Right lobe of liver (tissue), 6 donors: ENCODE measurements at regions not wholly inside any gene's neighbourhood (a gene's known extent, or its start where the extent isn't known, plus 50 kb on each side); places are given as distances from the start of the nearest gene placed in this dataset.

Experiments
- ATAC-seq, 4 donors: fragments of 200-7000 bp; cut with Tn5 transposase; one replicate each; pipeline ENCODE4 v1.9.1; 2020; ENCODE audit warnings: mild to moderate bottlenecking in 4 of 4, moderate library complexity in 4 of 4
- DNase-seq, 3 donors: peaks; one replicate each; pipeline ENCODE4 v3.0.0-alpha.2; 2020
- H3K27ac ChIP-seq, 3 donors: fragments of 200-600 bp; one replicate each; pipeline ENCODE4 v1.8.0; 2022
- H3K27me3 ChIP-seq, 2 donors: fragments of 200-600 bp; one replicate each; pipeline ENCODE4 v1.8.0; 2022
- H3K36me3 ChIP-seq, 4 donors: fragments of 200-600 bp; sonication (generic) in 1 of 4; one replicate each; pipeline versions ENCODE4 v1.5.1 to v1.8.0; 2017 to 2022; ENCODE audit warnings: control low read depth in 1 of 4
- H3K4me1 ChIP-seq, 4 donors: fragments of 200-600 bp; sonication (generic) in 1 of 4; one replicate each; pipeline versions ENCODE4 v1.5.1 to v1.8.0; 2017 to 2022; ENCODE audit warnings: control low read depth in 1 of 4
- H3K4me3 ChIP-seq, 3 donors: fragments of 200-600 bp; one replicate each; pipeline ENCODE4 v1.8.0; 2022
- H3K9me3 ChIP-seq, 4 donors: fragments of 200-600 bp; sonication (generic) in 1 of 4; one replicate each; pipeline versions ENCODE4 v1.5.1 to v1.8.0; 2017 to 2022; ENCODE audit warnings: control low read depth in 1 of 4
- CTCF ChIP-seq, 4 donors: fragments of 200-600 bp in 3 of 4; fragments of 450-650 bp in 1 of 4; IDR thresholded peaks; one replicate each; pipeline versions ENCODE4 v1.5.1 to v1.8.0; 2016 to 2022; ENCODE audit warnings: antibody characterized with exemption in 4 of 4, mild to moderate bottlenecking in 2 of 4
- POLR2A ChIP-seq: fragments of 450-650 bp; IDR thresholded peaks from one replicate; pipeline ENCODE4 v1.6.1; 2017; ENCODE audit warnings: antibody characterized with exemption, mild to moderate bottlenecking
- WGBS: methylation state at CpG from one replicate; pipeline ENCODE4 v1.1.6; 2018; ENCODE audit warnings: low coverage, low lambda C conversion rate; ENCODE audit not compliant: insufficient coverage; ENCODE audit errors: missing lambda C conversion rate; 5-methylcytosine and 5-hydroxymethylcytosine counted together
- intact Hi-C, 2 donors: fragments of 100-400 bp; cut with DNase I; formaldehyde crosslinking; loops; one replicate each; pipeline versions ENCODE4 v1.11.2 to v1.14.1; 2022
- donor health status: DM: no; HTN: yes; CAD: no.
- donor health status: DM: no; HTN: no; CAD: no.
- donor health status: DM: no; HTN: no; CAD: no.
- donor health status: DM: no; HTN: yes; CAD: no.
- donor health status: DM: no; HTN: yes; CAD: no.

- intact Hi-C loops = no loop called here
- TF ChIP-seq POLR2A (no peak), CTCF (IDR thresholded peaks at IDR 0.05) (no peak)
- ATAC-seq (peak; percentile 43 to 63 (median 46)), DNase-seq (no peak)
- Histone ChIP-seq H3K4me1 (no peaks in the 10 kb centered on the region), H3K27ac (no peak overlapping the region), H3K9me3 (no peaks in the 10 kb centered on the region), H3K36me3 (no peaks in the 10 kb centered on the region), H3K4me3 (no peak overlapping the region), H3K27me3 (no peaks in the 10 kb centered on the region)
- 34% methylated on average over 3 of the region's 3 CpGs for WGBS
These were observed 349.9 kb upstream of the KIRREL3 start for GRCh38 chr11:127350476-127350875.

- ATAC-seq (peak; percentile 52 to 68 (median 66)), DNase-seq (peak in 1 of 3 donors; percentile 47)
- H3K4me3 ChIP-seq = no peak overlapping the region
- no peak for TF ChIP-seq POLR2A
- peak; percentile 58 to 77 (median 74) for TF ChIP-seq CTCF (IDR thresholded peaks at IDR 0.05)
- 23% methylated on average over 12 of the region's 12 CpGs for WGBS
- no peak overlapping the region for H3K27ac ChIP-seq
- H3K9me3 ChIP-seq = no peaks in the 10 kb centered on the region
- H3K36me3 ChIP-seq = no peaks in the 10 kb centered on the region
- intact Hi-C loops = no loop called here
- no peaks in the 10 kb centered on the region for H3K27me3 ChIP-seq
- no peaks in the 10 kb centered on the region for H3K4me1 ChIP-seq
These were observed 345.4 kb upstream of the KIRREL3 start for GRCh38 chr11:127345819-127346459.

GRCh38 chr11:127340438-127340837 is 339.9 kb upstream of the KIRREL3 start:
- H3K27ac ChIP-seq = no peak overlapping the region
- 54% methylated on average over 1 of the region's 1 CpG for WGBS
- H3K4me1 ChIP-seq = no peaks in the 10 kb centered on the region
- ATAC-seq (no peak), DNase-seq (no peak)
- H3K36me3 ChIP-seq = no peaks in the 10 kb centered on the region
- H3K27me3 ChIP-seq = no peaks in the 10 kb centered on the region
- no peak for TF ChIP-seq CTCF (IDR thresholded peaks at IDR 0.05)
- TF ChIP-seq POLR2A = no peak
- intact Hi-C loops = no loop called here
- no peaks in the 10 kb centered on the region for H3K9me3 ChIP-seq
- no peak overlapping the region for H3K4me3 ChIP-seq

DNA sequence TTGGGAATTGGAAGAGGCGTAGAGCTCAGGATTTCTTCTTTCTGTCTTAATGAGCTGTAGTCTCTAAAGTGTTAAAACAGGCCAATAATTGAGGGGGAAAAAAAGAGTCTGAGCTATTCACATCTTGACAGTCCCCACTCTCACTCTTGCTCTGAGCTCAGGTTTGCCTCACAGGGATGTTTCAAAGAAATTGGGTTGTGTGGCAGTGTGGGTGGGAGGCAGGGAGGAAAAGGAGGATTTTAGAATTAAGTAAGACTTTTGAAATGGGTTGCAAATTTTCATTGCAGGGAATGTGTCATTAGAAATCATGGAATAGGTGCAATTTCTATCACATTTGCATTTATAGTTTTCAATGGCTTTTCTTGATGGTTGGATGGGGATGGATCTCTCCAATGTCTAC is 338.8 kb upstream of the KIRREL3 start:
- ATAC-seq = no peak
- DNase-seq = no peak
- Histone ChIP-seq H3K36me3 (no peaks in the 10 kb centered on the region), H3K4me1 (no peaks in the 10 kb centered on the region), H3K27ac (no peak overlapping the region), H3K9me3 (no peaks in the 10 kb centered on the region), H3K4me3 (no peak overlapping the region), H3K27me3 (no peaks in the 10 kb centered on the region)
- 93% methylated on average over 1 of the region's 1 CpG for WGBS
- intact Hi-C loops = no loop called here
- TF ChIP-seq POLR2A (no peak), CTCF (IDR thresholded peaks at IDR 0.05) (no peak)
